ENCODE measurements at regions not wholly inside any gene's neighbourhood (a gene's known extent, or its start where the extent isn't known, plus 50 kb on each side); places are given as distances from the start of the nearest gene placed in this dataset.
"Not testable (repeated sequence)": the region's sequence is repeated elsewhere in the genome, so short reads cannot be mapped to it uniquely, and the experiment has no call there.

DNA sequence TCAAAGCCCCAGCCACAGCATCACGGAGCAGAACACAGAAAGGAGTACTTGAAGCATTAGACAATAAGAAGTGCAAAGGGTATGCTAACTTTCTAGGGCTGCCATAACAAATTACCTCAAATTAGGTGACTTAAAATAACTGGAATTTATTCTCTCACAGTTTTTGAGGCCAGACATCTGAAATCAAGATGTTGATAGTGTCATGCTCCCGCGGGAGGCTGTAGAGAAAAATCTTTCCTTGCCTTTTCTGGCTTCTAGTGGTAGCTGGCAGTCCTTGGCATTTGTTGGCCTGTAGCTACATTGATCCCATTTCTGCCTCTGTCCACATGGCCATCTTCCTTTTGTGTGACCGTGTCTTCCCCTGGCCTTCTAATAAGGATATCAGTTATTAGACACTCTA, 51.9 kb upstream of the SPDL1 start:
- TF ChIP-seq, protein P1, sequence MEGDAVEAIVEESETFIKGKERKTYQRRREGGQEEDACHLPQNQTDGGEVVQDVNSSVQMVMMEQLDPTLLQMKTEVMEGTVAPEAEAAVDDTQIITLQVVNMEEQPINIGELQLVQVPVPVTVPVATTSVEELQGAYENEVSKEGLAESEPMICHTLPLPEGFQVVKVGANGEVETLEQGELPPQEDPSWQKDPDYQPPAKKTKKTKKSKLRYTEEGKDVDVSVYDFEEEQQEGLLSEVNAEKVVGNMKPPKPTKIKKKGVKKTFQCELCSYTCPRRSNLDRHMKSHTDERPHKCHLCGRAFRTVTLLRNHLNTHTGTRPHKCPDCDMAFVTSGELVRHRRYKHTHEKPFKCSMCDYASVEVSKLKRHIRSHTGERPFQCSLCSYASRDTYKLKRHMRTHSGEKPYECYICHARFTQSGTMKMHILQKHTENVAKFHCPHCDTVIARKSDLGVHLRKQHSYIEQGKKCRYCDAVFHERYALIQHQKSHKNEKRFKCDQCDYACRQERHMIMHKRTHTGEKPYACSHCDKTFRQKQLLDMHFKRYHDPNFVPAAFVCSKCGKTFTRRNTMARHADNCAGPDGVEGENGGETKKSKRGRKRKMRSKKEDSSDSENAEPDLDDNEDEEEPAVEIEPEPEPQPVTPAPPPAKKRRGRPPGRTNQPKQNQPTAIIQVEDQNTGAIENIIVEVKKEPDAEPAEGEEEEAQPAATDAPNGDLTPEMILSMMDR (conservative IDR thresholded peaks at IDR 0.05; ENCODE audit: low read depth) = no peak
- POLR2A ChIA-PET (ENCODE audit: low non-redundant PET) = no interaction called here
- CTCF ChIA-PET = interaction anchor here (1.5 kb wide), 1 partner anchor 544 kb away, joined by 4 read pairs; no protein-coding TSS in a partner anchor

DNA sequence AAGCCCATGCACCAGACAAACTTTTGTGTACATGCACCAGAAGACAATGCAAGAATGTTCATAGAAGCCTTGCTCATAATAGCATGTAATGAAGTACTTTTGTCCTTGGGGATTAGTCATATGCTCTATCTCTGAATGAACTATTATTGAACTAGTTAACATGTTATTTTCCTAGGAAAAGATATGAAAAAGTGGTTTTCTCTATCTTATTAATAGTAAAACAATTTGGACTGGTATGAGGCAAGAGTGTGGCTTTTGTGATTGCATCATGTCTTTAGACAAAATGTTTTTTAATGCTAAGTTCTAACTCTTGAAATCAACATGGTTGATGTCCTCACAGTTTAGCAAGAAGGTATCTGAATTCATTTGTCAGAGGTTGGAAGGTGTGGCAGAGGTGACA, 55.7 kb upstream of the SPDL1 start:
- DNase-seq (ENCODE audit: low spot score) = no peak
- CTCF ChIA-PET = no interaction called here
- no peak overlapping the region for H3K27ac ChIP-seq
- POLR2A ChIA-PET (ENCODE audit: low non-redundant PET) = no interaction called here
- TF ChIP-seq, protein P1 (conservative IDR thresholded peaks at IDR 0.05; ENCODE audit: low read depth) = no peak

More for the DNA sequence above, 51.9 kb upstream of the SPDL1 start:
- no peak for DNase-seq (ENCODE audit: low spot score)
- no peak overlapping the region for H3K27ac ChIP-seq

DNA sequence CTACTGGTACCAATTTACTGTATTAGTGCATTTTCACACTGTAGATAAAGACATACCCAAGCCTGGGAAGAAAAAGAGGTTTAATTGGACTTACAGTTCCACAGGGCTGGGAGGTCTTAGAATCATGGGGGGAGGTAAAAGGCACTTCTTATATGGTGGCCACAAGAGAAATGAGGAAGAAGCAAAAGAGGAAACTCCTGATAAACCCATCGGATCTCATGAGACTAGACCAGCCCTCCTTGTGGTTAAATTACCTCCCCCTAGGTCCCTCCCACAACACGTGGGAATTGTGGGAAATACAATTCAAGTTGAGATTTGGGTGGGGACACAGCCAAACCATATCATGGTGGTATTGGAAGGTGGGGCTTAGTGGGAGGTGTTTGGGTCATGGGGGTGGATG, 56.5 kb upstream of the SPDL1 start:
- ChIA-PET POLR2A (ENCODE audit: low non-redundant PET) (no interaction called here), CTCF (no interaction called here)
- H3K27ac ChIP-seq = no peak overlapping the region
- no peak for DNase-seq (ENCODE audit: low spot score)
- TF ChIP-seq, protein P1 (conservative IDR thresholded peaks at IDR 0.05; ENCODE audit: low read depth) = no peak

DNA sequence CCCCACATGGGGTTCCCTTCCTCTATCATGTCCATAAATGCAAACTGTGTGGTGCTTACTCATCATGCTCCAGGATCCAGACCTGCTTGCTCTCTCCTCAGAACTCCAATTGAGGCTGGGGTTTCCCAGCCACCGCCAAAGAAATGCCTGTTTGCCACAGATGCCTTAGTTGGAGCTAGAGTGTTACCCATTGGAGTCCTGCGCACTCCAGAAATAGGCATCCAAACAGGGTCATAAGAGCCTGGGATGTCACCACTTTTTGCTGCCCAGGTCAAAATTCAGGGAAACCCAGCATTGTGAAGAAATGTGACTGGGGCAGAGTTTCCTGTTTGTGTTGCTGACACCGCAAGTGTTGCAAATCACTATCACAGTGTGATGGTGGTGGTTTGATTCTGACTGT, 60.7 kb upstream of the SPDL1 start:
- ChIA-PET CTCF (interaction anchor here (0.6 kb wide), 1 partner anchor 1543 kb away, joined by 3 read pairs; no protein-coding TSS in a partner anchor), POLR2A (ENCODE audit: low non-redundant PET) (no interaction called here)
- TF ChIP-seq, protein P1 (conservative IDR thresholded peaks at IDR 0.05; ENCODE audit: low read depth) = no peak

DNA sequence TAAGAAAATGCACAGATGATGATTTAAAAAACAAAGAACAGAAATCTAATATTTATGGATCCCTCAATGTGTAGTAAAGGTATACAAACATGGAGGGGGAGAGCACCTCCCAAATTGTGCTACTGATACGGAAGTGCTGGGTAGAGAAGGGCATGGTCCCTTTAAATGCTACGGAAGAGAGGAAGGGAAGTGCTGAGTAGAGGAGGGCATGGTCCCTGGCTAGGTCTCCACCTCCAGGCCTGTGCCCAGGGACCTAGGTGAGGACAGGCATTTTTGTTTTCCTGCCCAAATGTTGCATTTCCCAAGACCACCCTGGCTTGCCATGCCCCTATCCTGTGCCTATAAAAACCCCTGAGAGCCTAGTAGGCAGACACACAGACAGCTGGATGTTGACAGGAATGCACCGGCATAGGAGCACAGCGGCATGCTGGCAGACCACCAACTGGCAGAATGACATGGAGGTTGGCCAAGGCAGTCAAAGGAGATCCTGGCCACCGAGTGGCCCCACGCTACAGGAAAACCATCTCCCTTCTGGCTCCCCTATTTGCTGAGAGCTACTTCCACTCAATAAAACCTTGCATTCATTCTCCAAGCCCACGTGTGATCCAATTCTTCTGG, 62.1 kb upstream of the SPDL1 start:
- POLR2A ChIA-PET (ENCODE audit: low non-redundant PET) = no interaction called here
- no peak overlapping the region for H3K27ac ChIP-seq
- TF ChIP-seq, protein P1 (conservative IDR thresholded peaks at IDR 0.05; ENCODE audit: low read depth) = no peak
- CTCF ChIA-PET = no interaction called here
- DNase-seq (ENCODE audit: low spot score) = no peak

More for the DNA sequence above, 60.7 kb upstream of the SPDL1 start:
- DNase-seq (ENCODE audit: low spot score) = no peak
- no peak overlapping the region for H3K27ac ChIP-seq

DNA sequence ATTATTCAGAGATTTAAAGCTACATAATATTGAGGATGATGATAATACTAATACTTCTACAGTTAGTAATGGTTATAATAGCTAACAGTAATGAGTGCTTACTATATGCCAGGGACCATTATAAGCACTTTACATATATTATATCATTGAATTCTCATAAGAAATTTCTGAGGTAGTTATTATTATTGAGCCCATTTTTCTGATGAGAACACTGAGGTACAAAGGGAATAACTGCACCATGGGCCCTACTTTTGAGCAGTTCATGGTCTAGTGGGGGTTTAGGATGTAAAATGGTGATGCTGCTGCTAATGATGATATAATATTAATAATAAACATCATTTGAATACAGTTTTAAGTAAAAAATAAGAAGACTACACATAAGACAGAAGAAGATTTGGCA, 64.2 kb upstream of the SPDL1 start:
- TF ChIP-seq, protein P1 (conservative IDR thresholded peaks at IDR 0.05; ENCODE audit: low read depth) = no peak
- no peak overlapping the region for H3K27ac ChIP-seq
- DNase-seq (ENCODE audit: low spot score) = no peak
- POLR2A ChIA-PET (ENCODE audit: low non-redundant PET) = no interaction called here
- CTCF ChIA-PET = no interaction called here

DNA sequence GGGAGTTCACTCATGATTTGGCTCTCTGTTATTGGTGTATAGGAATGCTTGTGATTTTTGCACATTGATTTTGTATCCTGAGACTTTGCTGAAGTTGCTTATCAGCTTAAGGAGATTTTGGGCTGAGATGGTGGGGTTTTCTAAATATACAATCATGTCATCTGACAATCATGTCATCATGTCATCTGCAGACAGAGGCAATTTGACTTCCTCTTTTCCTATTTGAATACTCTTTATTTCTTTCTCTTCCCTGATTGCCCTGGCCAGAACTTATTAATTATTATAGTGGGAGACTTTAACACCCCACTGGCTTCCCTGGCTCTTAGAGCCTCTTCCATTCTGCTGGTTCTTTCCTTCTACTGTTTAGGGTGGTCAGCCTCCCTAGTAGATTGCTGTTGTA, 64.8 kb upstream of the SPDL1 start:
- POLR2A ChIA-PET (ENCODE audit: low non-redundant PET); CTCF ChIA-PET; DNase-seq (ENCODE audit: low spot score): not testable (repeated sequence)

More for the DNA sequence above, 64.8 kb upstream of the SPDL1 start:
- not testable (repeated sequence) for H3K27ac ChIP-seq
